ENCODE measurements at regions not wholly inside any gene's neighbourhood (a gene's known extent, or its start where the extent isn't known, plus 50 kb on each side); places are given as distances from the start of the nearest gene placed in this dataset.
"Not testable (repeated sequence)": the region's sequence is repeated elsewhere in the genome, so short reads cannot be mapped to it uniquely, and the experiment has no call there.

DNA sequence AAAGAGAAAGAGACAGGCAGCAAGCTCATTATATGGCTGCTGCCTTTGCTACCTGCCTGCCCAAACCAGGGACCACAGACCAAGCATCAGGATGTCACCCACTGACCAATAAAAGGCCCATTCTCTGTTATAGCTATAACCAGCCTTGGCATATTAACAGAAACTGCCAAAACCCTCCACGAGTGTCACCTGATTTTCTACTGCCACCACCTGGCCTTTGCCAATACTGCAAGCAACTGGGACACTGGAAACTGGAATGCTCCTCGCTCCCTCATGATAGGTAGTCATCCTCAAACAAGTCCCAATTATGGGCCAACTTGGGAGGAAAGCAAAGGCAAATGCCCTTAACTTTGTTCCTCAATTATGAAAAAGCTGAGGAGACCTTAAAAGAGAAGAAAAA lies 76.0 kb downstream of the SPIN4 start:
- Mint-ChIP-seq H3K9me3 (peaks cover 8% of the 10 kb centered on the region), H3K27me3 (ENCODE audit: low read depth) (no peaks in the 10 kb centered on the region), H3K36me3 (no peaks in the 10 kb centered on the region), H3K4me1 (no peaks in the 10 kb centered on the region), H3K4me3 (no peak overlapping the region), H3K27ac (no peak overlapping the region)
- no peak for DNase-seq (ENCODE audit: low spot score in 2 of 2, unreplicated experiment in 2 of 2)
- TF ChIP-seq, protein P1, sequence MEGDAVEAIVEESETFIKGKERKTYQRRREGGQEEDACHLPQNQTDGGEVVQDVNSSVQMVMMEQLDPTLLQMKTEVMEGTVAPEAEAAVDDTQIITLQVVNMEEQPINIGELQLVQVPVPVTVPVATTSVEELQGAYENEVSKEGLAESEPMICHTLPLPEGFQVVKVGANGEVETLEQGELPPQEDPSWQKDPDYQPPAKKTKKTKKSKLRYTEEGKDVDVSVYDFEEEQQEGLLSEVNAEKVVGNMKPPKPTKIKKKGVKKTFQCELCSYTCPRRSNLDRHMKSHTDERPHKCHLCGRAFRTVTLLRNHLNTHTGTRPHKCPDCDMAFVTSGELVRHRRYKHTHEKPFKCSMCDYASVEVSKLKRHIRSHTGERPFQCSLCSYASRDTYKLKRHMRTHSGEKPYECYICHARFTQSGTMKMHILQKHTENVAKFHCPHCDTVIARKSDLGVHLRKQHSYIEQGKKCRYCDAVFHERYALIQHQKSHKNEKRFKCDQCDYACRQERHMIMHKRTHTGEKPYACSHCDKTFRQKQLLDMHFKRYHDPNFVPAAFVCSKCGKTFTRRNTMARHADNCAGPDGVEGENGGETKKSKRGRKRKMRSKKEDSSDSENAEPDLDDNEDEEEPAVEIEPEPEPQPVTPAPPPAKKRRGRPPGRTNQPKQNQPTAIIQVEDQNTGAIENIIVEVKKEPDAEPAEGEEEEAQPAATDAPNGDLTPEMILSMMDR (IDR thresholded peaks at IDR 0.05; ENCODE audit: unreplicated experiment), result no peak

DNA sequence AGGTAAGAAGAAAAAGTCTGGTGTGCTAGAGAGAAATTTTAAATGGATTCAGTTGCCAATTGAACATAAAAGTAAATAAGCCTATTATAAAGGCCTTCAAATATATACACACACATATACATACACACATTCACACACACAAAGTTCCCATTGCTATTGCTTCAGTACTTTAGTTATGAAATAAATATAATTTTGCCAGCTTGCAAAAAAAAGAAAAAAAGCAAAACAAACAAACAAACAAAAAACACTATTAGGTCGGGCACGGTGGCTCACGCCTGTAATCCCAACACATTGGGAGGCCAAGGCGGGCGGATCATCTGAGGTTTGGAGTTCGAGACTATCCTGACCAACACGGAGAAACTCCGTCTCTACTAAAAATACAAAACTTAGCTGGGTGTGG lies 80.3 kb downstream of the SPIN4 start:
- Mint-ChIP-seq H3K4me1 (no peaks in the 10 kb centered on the region), H3K4me3 (no peak overlapping the region), H3K9me3 (peaks cover 8% of the 10 kb centered on the region), H3K27ac (no peak overlapping the region), H3K27me3 (ENCODE audit: low read depth) (no peaks in the 10 kb centered on the region), H3K36me3 (no peaks in the 10 kb centered on the region)
- DNase-seq (ENCODE audit: low spot score in 2 of 2, unreplicated experiment in 2 of 2), result no peak
- TF ChIP-seq, protein P1 (IDR thresholded peaks at IDR 0.05; ENCODE audit: unreplicated experiment), result no peak

DNA sequence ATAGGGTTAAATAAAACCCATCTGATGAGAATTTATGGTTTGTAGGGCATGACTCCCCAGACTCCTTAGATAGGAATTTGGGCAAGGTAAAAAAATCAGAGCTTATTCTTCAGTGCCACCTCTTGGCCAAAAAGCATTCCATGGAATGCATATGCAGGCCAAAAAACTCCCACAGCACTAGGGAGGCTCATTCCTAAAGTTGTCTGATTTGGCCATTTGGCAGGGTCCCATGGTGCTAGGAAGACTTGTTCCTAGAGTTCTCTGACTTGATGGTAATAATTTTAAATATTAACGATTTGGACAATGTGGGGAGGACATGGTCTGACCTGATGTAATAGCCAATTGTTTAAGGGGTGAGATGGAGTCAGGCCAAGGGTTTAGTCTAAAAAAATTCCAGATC lies 93.0 kb downstream of the SPIN4 start:
- no peak for DNase-seq (ENCODE audit: low spot score in 2 of 2, unreplicated experiment in 2 of 2)
- H3K36me3 Mint-ChIP-seq, result no peaks in the 10 kb centered on the region
- TF ChIP-seq, protein P1 (IDR thresholded peaks at IDR 0.05; ENCODE audit: unreplicated experiment), result no peak
- no peaks in the 10 kb centered on the region for H3K9me3 Mint-ChIP-seq
- no peak overlapping the region for H3K4me3 Mint-ChIP-seq
- H3K27ac Mint-ChIP-seq, result no peak overlapping the region
- H3K27me3 Mint-ChIP-seq (ENCODE audit: low read depth), result no peaks in the 10 kb centered on the region
- H3K4me1 Mint-ChIP-seq, result no peaks in the 10 kb centered on the region

DNA sequence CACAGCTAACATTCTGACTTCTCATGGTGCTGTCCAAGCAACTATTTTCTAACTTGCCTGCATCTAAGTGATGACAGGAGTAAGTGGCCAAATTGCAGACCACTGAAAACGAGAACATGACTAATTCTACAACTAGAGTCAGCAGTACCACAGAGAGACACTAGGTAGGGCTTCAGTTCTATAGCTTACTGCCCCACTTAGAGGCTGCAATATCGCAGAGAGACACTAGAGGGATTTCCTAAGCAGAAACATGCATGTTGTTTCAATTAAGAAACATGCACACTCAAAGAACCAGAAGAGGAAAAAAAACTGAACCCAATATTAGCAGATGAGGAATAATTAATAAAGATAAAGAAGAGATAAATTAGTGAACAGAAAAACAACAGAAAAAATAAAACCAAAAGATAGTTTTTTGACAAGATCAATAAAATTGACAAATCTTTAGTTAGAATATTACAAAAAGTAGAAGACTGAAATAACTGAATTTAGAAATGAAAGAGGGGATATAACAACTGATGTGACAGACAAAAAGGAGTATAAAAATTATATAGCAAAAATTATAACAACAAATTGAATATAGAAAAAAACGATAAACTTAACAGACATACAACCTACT lies 100.8 kb downstream of the SPIN4 start:
- Mint-ChIP-seq H3K27ac (no peak overlapping the region), H3K9me3 (peaks cover 5% of the 10 kb centered on the region), H3K27me3 (ENCODE audit: low read depth) (no peaks in the 10 kb centered on the region), H3K4me1 (no peaks in the 10 kb centered on the region), H3K4me3 (no peak overlapping the region), H3K36me3 (no peaks in the 10 kb centered on the region)
- DNase-seq (ENCODE audit: low spot score in 2 of 2, unreplicated experiment in 2 of 2), result no peak
- TF ChIP-seq, protein P1 (IDR thresholded peaks at IDR 0.05; ENCODE audit: unreplicated experiment), result peak; percentile 64

DNA sequence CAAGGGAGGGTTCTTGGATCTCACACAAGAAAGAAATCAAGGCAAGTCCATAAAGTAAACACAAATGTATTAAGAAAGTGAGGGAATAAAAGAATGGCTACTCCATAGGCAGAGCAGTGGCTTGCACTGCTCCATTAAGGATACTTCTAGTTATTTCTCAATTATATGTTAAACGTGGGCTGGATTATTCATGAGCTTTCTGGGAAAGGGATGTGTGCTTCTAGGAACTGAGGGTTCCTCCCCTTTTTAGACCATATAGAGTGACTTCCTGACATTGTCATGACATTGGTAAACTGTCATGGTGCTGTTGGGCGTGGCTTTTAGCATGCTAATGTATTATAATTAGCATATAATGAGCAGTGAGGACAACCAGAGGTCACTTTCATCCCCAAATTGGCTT lies 108.4 kb downstream of the SPIN4 start:
- H3K9me3 Mint-ChIP-seq; H3K36me3 Mint-ChIP-seq; H3K27me3 Mint-ChIP-seq (ENCODE audit: low read depth); H3K4me1 Mint-ChIP-seq; DNase-seq (ENCODE audit: low spot score in 2 of 2, unreplicated experiment in 2 of 2); H3K27ac Mint-ChIP-seq; H3K4me3 Mint-ChIP-seq: not testable (repeated sequence)

DNA sequence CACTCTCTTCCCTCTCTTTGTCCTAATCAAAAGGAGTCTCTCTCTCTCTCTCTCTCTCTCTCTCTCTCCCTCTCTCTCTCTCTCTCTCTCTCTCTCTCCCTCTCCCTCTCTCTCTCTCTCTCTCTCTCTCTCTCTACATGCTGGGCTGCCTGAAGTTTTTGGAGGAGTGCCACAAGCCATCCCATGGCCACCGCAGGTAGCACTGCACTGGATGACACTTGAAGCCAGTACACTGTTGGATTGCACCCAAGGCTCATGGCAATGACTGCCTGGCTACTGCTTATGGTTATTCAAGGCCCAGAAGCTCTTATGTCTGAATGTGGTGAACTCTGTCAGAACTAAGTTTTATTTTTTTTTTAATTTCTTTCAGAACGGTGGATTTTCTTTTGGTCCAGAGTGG lies 115.2 kb downstream of the SPIN4 start:
- H3K4me3 Mint-ChIP-seq; H3K9me3 Mint-ChIP-seq; H3K27ac Mint-ChIP-seq; H3K4me1 Mint-ChIP-seq; H3K36me3 Mint-ChIP-seq; DNase-seq (ENCODE audit: low spot score in 2 of 2, unreplicated experiment in 2 of 2); H3K27me3 Mint-ChIP-seq (ENCODE audit: low read depth): not testable (repeated sequence)

DNA sequence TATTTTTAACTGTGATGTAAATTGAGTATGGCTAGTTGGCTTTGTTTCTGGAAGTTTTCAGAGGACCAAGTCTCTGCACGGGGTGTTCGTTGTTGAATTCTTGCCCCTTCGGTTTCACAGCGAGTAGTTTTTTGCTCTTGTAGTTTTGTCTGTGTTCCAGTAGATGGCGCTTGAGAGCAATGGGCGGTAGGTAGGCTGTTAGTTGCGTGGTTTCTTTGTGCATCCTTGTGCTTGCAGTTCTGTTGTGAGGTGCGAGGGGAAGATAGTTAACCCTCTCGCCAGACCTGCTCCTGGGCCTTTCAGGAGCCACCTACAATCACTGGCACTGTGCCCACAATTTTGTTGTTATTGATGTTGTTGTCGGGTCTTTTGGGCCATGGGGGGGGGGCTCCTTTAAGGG lies 118.1 kb downstream of the SPIN4 start:
- not testable (repeated sequence) for DNase-seq (ENCODE audit: low spot score in 2 of 2, unreplicated experiment in 2 of 2); H3K27me3 Mint-ChIP-seq (ENCODE audit: low read depth); H3K27ac Mint-ChIP-seq; H3K9me3 Mint-ChIP-seq; H3K4me1 Mint-ChIP-seq; H3K4me3 Mint-ChIP-seq; H3K36me3 Mint-ChIP-seq

DNA sequence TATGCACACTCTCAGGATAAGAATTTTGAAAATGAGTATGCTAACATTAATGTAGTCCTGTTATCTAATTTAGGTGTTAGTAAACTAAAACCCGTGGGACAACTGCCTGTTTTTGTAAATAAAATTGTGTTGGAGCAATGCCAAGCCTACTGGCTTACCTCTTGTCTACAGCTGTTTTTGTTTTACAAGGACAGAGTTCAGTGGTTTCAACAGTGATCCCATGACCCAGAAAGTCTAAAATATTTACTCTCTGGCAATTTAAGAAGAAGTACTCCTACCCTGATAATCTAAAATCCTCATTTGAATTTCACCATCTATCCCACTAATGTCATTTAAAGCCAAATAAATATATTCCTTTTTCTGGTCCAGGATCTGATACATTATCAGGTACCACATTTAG lies 132.9 kb downstream of the SPIN4 start:
- not testable (repeated sequence) for H3K4me1 Mint-ChIP-seq; H3K36me3 Mint-ChIP-seq; H3K9me3 Mint-ChIP-seq; H3K27ac Mint-ChIP-seq; H3K27me3 Mint-ChIP-seq (ENCODE audit: low read depth); DNase-seq (ENCODE audit: low spot score in 2 of 2, unreplicated experiment in 2 of 2); H3K4me3 Mint-ChIP-seq

DNA sequence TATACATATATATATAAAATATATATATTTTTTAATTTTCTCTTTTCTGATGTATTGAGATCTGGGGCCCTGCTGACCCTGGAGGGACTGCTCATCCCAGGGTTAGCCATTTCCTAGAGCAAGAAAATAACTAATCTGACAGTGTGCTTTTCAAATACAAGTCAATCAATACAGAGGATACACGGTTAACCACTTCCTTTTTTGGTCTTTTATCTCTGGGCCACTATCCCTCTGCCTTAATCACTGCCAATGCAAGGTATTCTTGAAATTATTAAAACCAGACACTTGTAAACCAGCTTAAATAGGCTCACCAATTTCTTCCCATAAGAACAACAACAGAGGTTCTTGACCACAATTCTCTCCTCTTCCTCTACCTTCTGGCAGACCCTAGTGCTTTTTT lies 133.6 kb downstream of the SPIN4 start:
- H3K9me3 Mint-ChIP-seq; H3K36me3 Mint-ChIP-seq; H3K4me3 Mint-ChIP-seq; H3K4me1 Mint-ChIP-seq; DNase-seq (ENCODE audit: low spot score in 2 of 2, unreplicated experiment in 2 of 2); H3K27me3 Mint-ChIP-seq (ENCODE audit: low read depth); H3K27ac Mint-ChIP-seq: not testable (repeated sequence)

DNA sequence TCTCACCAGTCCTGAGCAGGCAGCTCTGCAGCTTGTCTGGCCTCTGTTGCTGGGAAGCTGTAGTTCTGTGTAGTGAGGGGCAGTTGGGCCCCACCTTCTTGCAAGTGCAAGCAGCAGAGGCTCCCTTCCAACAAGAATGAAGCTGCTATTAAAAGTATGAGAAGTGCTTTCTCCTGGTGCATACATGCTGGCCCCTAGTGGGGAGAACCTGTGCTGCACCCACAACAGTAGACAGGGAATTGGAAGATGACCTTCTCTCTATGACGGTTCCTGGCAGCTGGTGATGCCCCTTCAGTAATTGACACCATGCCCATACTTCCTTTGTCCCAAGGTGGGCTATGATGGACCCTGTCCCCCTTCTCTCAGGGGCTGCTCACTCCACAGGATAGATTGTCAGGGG lies 141.5 kb downstream of the SPIN4 start:
- not testable (repeated sequence) for H3K9me3 Mint-ChIP-seq; H3K27me3 Mint-ChIP-seq (ENCODE audit: low read depth); DNase-seq (ENCODE audit: low spot score in 2 of 2, unreplicated experiment in 2 of 2); H3K4me3 Mint-ChIP-seq; H3K27ac Mint-ChIP-seq; H3K36me3 Mint-ChIP-seq; H3K4me1 Mint-ChIP-seq

DNA sequence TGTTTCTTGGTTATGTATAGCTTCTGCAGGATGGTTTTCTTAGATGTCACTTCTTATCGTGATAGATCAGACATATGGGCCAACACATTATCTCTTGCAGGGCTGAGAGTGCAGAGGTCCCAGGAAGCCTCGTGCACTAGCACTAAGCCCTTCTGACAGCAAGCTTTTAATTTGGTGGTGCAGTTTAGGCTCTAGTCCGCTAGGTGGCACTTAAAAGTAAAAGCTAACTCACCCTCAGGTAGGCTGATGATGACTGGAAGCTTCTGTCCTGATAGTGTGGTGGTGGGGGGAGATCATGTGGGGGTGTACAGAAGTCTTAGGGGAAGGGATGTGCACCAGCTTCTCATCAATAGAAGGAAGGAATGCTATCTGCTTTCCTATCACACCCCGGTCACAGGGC lies 142.0 kb downstream of the SPIN4 start:
- H3K36me3 Mint-ChIP-seq; H3K27ac Mint-ChIP-seq; H3K27me3 Mint-ChIP-seq (ENCODE audit: low read depth); H3K4me1 Mint-ChIP-seq; H3K9me3 Mint-ChIP-seq; DNase-seq (ENCODE audit: low spot score in 2 of 2, unreplicated experiment in 2 of 2); H3K4me3 Mint-ChIP-seq: not testable (repeated sequence)

Measured in mesothelial cell of epicardium (in vitro differentiated cells).